MM.1S (cell line): ENCODE measurements at regions not wholly inside any gene's neighbourhood (a gene's known extent, or its start where the extent isn't known, plus 50 kb on each side); places are given as distances from the start of the nearest gene placed in this dataset.
"Not testable (repeated sequence)": the region's sequence is repeated elsewhere in the genome, so short reads cannot be mapped to it uniquely, and the experiment has no call there.

Experiments
- DNase-seq: peaks from one replicate; pipeline ENCODE4 v3.0.0-alpha.2; 2015
- H2AFZ ChIP-seq: fragments of 300-600 bp; sonication (generic); 2 replicates; pipeline ENCODE4 v1.6.0; 2016; ENCODE audit warnings: antibody characterized with exemption, low read length
- H3F3A ChIP-seq: fragments of 300-600 bp; sonication (generic); 2 replicates; pipeline ENCODE4 v1.6.1; 2016; ENCODE audit warnings: mild to moderate bottlenecking, antibody characterized with exemption, low read length, moderate library complexity, mixed read lengths; ENCODE audit not compliant: insufficient read depth
- H3K27ac ChIP-seq: fragments of 300-600 bp; sonication (generic); 2 replicates; pipeline ENCODE4 v1.5.1; 2016; ENCODE audit warnings: mild to moderate bottlenecking, low read length
- H3K27me3 ChIP-seq: fragments of 300-600 bp; sonication (generic); replicated peaks from 2 replicates; pipeline ENCODE4 v1.6.0; 2016; ENCODE audit warnings: low read length; ENCODE audit not compliant: insufficient read depth
- H3K36me3 ChIP-seq: fragments of 300-600 bp; sonication (generic); replicated peaks from 2 replicates; pipeline ENCODE4 v1.6.1; 2016; ENCODE audit warnings: mild to moderate bottlenecking, low read length, mixed read lengths; ENCODE audit not compliant: insufficient read depth
- H3K4me1 ChIP-seq: fragments of 300-600 bp; sonication (generic); 2 replicates; pipeline ENCODE4 v1.6.1; 2016; ENCODE audit warnings: low read length, mixed read lengths
- H3K4me2 ChIP-seq: fragments of 300-600 bp; sonication (generic); 2 replicates; pipeline ENCODE4 v1.6.0; 2016; ENCODE audit warnings: low read depth, low read length
- H3K4me3 ChIP-seq: fragments of 300-600 bp; sonication (generic); 2 replicates; pipeline ENCODE4 v1.5.1; 2016; ENCODE audit warnings: low read length, mixed read lengths
- H3K79me2 ChIP-seq: fragments of 300-600 bp; sonication (generic); 2 replicates; pipeline ENCODE4 v1.6.1; 2016; ENCODE audit warnings: mixed run types, low read length, mixed read lengths
- H3K9ac ChIP-seq: fragments of 300-600 bp; sonication (generic); 2 replicates; pipeline ENCODE4 v1.6.1; 2016; ENCODE audit warnings: low read length, mixed read lengths
- H3K9me2 ChIP-seq: fragments of 300-600 bp; sonication (generic); replicated peaks from 2 replicates; pipeline ENCODE4 v1.6.1; 2016; ENCODE audit warnings: mild to moderate bottlenecking, low read length, mixed read lengths; ENCODE audit not compliant: insufficient read depth
- H3K9me3 ChIP-seq: fragments of 300-600 bp; sonication (generic); replicated peaks from 2 replicates; pipeline ENCODE4 v1.6.1; 2016; ENCODE audit warnings: mild to moderate bottlenecking, low read length, mixed read lengths; ENCODE audit not compliant: insufficient read depth
- H4K20me1 ChIP-seq: fragments of 300-600 bp; sonication (generic); 2 replicates; pipeline ENCODE4 v1.6.1; 2016; ENCODE audit warnings: mild to moderate bottlenecking, low read length, moderate library complexity, mixed read lengths; ENCODE audit not compliant: insufficient read depth
- CTCF ChIP-seq: fragments of 300-600 bp; sonication (generic); IDR thresholded peaks from 2 replicates; pipeline ENCODE4 v1.5.1; 2016; ENCODE audit warnings: antibody characterized with exemption, low read length, mixed read lengths
- EZH2 ChIP-seq: fragments of 300-600 bp; sonication (generic); optimal IDR thresholded peaks from 2 replicates; pipeline ENCODE3; 2017; ENCODE audit warnings: low read depth, mild to moderate bottlenecking, antibody characterized with exemption, low read length, mixed read lengths
- EZH2phosphoT487 ChIP-seq: fragments of 300-600 bp; sonication (generic); IDR thresholded peaks from 2 replicates; pipeline ENCODE4 v1.6.1; 2018; ENCODE audit warnings: antibody characterized with exemption, low read length

- H3K9me2 ChIP-seq, result no peaks in the 10 kb centered on the region
- no peaks in the 10 kb centered on the region for H4K20me1 ChIP-seq
- no peaks in the 10 kb centered on the region for H3K9me3 ChIP-seq
- H2AFZ ChIP-seq, result no peak overlapping the region
- H3K36me3 ChIP-seq, result no peaks in the 10 kb centered on the region
- H3K4me2 ChIP-seq, result no peak overlapping the region
- no peaks in the 10 kb centered on the region for H3K27me3 ChIP-seq
- no peak overlapping the region for H3K9ac ChIP-seq
- H3K27ac ChIP-seq, result no peak overlapping the region
- H3F3A ChIP-seq, result no peaks in the 10 kb centered on the region
- H3K4me1 ChIP-seq, result no peaks in the 10 kb centered on the region
- H3K4me3 ChIP-seq, result no peak overlapping the region
- no peak for DNase-seq
- TF ChIP-seq EZH2 (no peak), CTCF (no peak), EZH2phosphoT487 (no peak)
- no peaks in the 10 kb centered on the region for H3K79me2 ChIP-seq
These were observed 581.5 kb downstream of the STIM2 start for GRCh38 chr4:27442146-27442545.

- not testable (repeated sequence) for H3K9ac ChIP-seq, H3K9me3 ChIP-seq, H3K9me2 ChIP-seq, H3K4me2 ChIP-seq, H3K27ac ChIP-seq, DNase-seq, H3K27me3 ChIP-seq, H3K79me2 ChIP-seq, H3K36me3 ChIP-seq, H3K4me1 ChIP-seq, H3K4me3 ChIP-seq, H2AFZ ChIP-seq, H3F3A ChIP-seq, H4K20me1 ChIP-seq
These were observed 582.0 kb downstream of the STIM2 start for GRCh38 chr4:27442661-27443060.

DNA sequence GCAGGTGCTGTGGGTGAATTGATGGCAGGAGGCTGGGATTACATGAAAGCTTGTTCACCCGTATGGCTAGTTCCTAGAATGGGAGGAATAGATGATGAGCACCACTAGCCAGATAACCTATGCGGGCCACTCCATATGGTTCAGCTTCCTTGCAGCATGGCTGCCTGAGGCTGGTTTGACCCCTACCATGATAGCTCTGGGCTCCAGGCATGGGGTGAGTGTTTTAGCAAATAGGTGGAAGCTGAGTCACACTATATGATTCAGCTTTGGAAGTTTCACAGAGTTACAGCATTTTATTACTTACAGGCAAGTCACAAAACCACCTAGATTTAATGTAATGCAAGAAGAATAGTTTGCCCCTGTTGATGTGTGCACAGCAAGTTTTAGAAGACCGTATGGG lies 603.2 kb downstream of the STIM2 start:
- H3K27me3 ChIP-seq, result no peaks in the 10 kb centered on the region
- H3K27ac ChIP-seq, result no peak overlapping the region
- TF ChIP-seq EZH2 (no peak), CTCF (no peak), EZH2phosphoT487 (no peak)
- no peaks in the 10 kb centered on the region for H3K79me2 ChIP-seq
- H3K9me3 ChIP-seq, result no peaks in the 10 kb centered on the region
- H3K4me3 ChIP-seq, result no peak overlapping the region
- no peak overlapping the region for H3K9ac ChIP-seq
- H3K4me2 ChIP-seq, result no peak overlapping the region
- H3F3A ChIP-seq, result no peaks in the 10 kb centered on the region
- H3K36me3 ChIP-seq, result no peaks in the 10 kb centered on the region
- H3K4me1 ChIP-seq, result no peaks in the 10 kb centered on the region
- H4K20me1 ChIP-seq, result no peaks in the 10 kb centered on the region
- no peak for DNase-seq
- no peaks in the 10 kb centered on the region for H3K9me2 ChIP-seq
- H2AFZ ChIP-seq, result no peak overlapping the region

- TF ChIP-seq EZH2 (no peak), CTCF (no peak), EZH2phosphoT487 (no peak)
- H3F3A ChIP-seq, result no peaks in the 10 kb centered on the region
- no peaks in the 10 kb centered on the region for H3K79me2 ChIP-seq
- no peaks in the 10 kb centered on the region for H3K27me3 ChIP-seq
- no peak for DNase-seq
- H3K9me3 ChIP-seq, result no peaks in the 10 kb centered on the region
- no peak overlapping the region for H3K4me2 ChIP-seq
- H2AFZ ChIP-seq, result no peak overlapping the region
- no peaks in the 10 kb centered on the region for H3K4me1 ChIP-seq
- no peak overlapping the region for H3K9ac ChIP-seq
- H3K9me2 ChIP-seq, result no peaks in the 10 kb centered on the region
- no peaks in the 10 kb centered on the region for H3K36me3 ChIP-seq
- H4K20me1 ChIP-seq, result no peaks in the 10 kb centered on the region
- no peak overlapping the region for H3K4me3 ChIP-seq
- H3K27ac ChIP-seq, result no peak overlapping the region
These were observed 606.7 kb downstream of the STIM2 start for GRCh38 chr4:27467351-27467750.
